HCT116 (cell line): ENCODE measurements at regions not wholly inside any gene's neighbourhood (a gene's known extent, or its start where the extent isn't known, plus 50 kb on each side); places are given as distances from the start of the nearest gene placed in this dataset.
"Not testable (repeated sequence)": the region's sequence is repeated elsewhere in the genome, so short reads cannot be mapped to it uniquely, and the experiment has no call there.

ENCODE experiments used
- ATAC-seq: fragments of 200-7000 bp; cut with Tn5 transposase; 2 replicates; pipeline ENCODE4 v1.9.1; 2020; ENCODE audit warnings: mild to moderate bottlenecking, moderate library complexity
- BruUV-seq: library from RNA; stranded (reverse); fragments of 400-500 nt; replicated peaks from 2 replicates; lab custom pipeline; 2021; lab: Mats Ljungman, UMichigan
- CTCF ChIA-PET: fragments of 300-600 bp; sonication (Branson Sonifier 250); formaldehyde crosslinking; loops from one replicate; lab custom pipeline; 2021; ENCODE audit warnings: antibody characterized with exemption; lab: Charles Lee
- POLR2A ChIA-PET: fragments of 300-600, 350-600 bp; sonication (Branson Sonifier 250); formaldehyde crosslinking; loops from one replicate; lab custom pipeline; 2021; ENCODE audit warnings: antibody characterized with exemption; lab: Charles Lee
- RAD21 ChIA-PET, 2 experiments: fragments of 300-600 bp; sonication (Branson Sonifier 250); formaldehyde crosslinking; loops; one replicate each; lab custom pipeline; 2023; ENCODE audit warnings: low total read pairs in 2 of 2; ENCODE audit not compliant: uncharacterized antibody in 2 of 2, unreplicated experiment in 2 of 2, low non-redundant PET in 1 of 2; lab: Charles Lee
- DNase-seq: peaks from one replicate; pipeline ENCODE4 v3.0.0-alpha.2; 2010; ENCODE audit warnings: low read depth, low spot score
- H2AFZ ChIP-seq: fragments of 200-600 bp; shearing (Covaris generic), sonication (generic); 2 replicates; pipeline ENCODE4 v1.6.1; 2017; ENCODE audit warnings: low read depth, mixed run types, mixed read lengths, antibody characterized with exemption, low read length; ENCODE audit not compliant: poor library complexity, severe bottlenecking
- H3K27ac ChIP-seq: 2 replicates; pipeline ENCODE4 v1.5.1; 2012; ENCODE audit warnings: low read depth, low read length
- H3K27me3 ChIP-seq: fragments of 200-600 bp; sonication (generic); 2 replicates; pipeline ENCODE4 v1.6.1; 2016; ENCODE audit warnings: mixed run types, low read length, mixed read lengths; ENCODE audit not compliant: insufficient read depth
- H3K36me3 ChIP-seq, 2 experiments: fragments of 200-500 bp in 1 of 2; fragments of 200-600 bp in 1 of 2; sonication (Bioruptor generic) in 1 of 2; sonication (generic) in 1 of 2; 2 replicates each; pipeline versions ENCODE4 v1.5.1 to v1.6.1; 2014 to 2016; ENCODE audit warnings: low read length in 2 of 2, inconsistent platforms in 1 of 2, mixed read lengths in 1 of 2, mixed run types in 1 of 2; ENCODE audit not compliant: insufficient read depth in 2 of 2, control insufficient read depth in 1 of 2
- H3K4me1 ChIP-seq, 2 experiments: fragments of 200-600 bp in 1 of 2; sonication (generic) in 1 of 2; 2 replicates each; pipeline versions ENCODE4 v1.5.1 to v1.6.1; 2012 to 2017; ENCODE audit warnings: low read length in 2 of 2, inconsistent platforms in 1 of 2, mild to moderate bottlenecking in 1 of 2, mixed read lengths in 1 of 2, mixed run types in 1 of 2, moderate library complexity in 1 of 2; ENCODE audit not compliant: insufficient read depth in 2 of 2, control insufficient read depth in 1 of 2
- H3K4me2 ChIP-seq: fragments of 200-600 bp; sonication (generic); 2 replicates; pipeline ENCODE4 v1.6.1; 2017; ENCODE audit warnings: mixed run types, low read length, mixed read lengths
- H3K4me3 ChIP-seq, 2 experiments: fragments of 200-600 bp in 1 of 2; sonication (generic) in 1 of 2; replicated peaks in 1 of 2; 2 replicates each; pipeline ENCODE4 v1.5.1; 2011 to 2016; ENCODE audit warnings: low read length in 2 of 2, control low read depth in 1 of 2, low read depth in 1 of 2, mild to moderate bottlenecking in 1 of 2, mixed read lengths in 1 of 2, mixed run types in 1 of 2
- H3K79me2 ChIP-seq: fragments of 200-600 bp; sonication (generic); 2 replicates; pipeline ENCODE4 v1.6.1; 2017; ENCODE audit warnings: mild to moderate bottlenecking, mixed run types, low read length, moderate library complexity, mixed read lengths; ENCODE audit not compliant: insufficient read depth
- H3K9ac ChIP-seq: fragments of 200-600 bp; sonication (generic); 2 replicates; pipeline ENCODE4 v1.6.1; 2016; ENCODE audit warnings: low read length, mixed read lengths
- H3K9me2 ChIP-seq: fragments of 200-600 bp; sonication (generic), shearing (Covaris generic); 2 replicates; pipeline ENCODE4 v1.6.1; 2017; ENCODE audit warnings: mixed run types, mild to moderate bottlenecking, moderate library complexity; ENCODE audit not compliant: insufficient read depth
- H3K9me3 ChIP-seq, 2 experiments: fragments of 200-500 bp in 1 of 2; fragments of 200-600 bp in 1 of 2; sonication (Bioruptor generic) in 1 of 2; sonication (generic) in 1 of 2; 2 replicates each; pipeline ENCODE4 v1.6.1; 2014 to 2017; ENCODE audit warnings: low read length in 2 of 2, mixed read lengths in 2 of 2, inconsistent platforms in 1 of 2, low read depth in 1 of 2, mild to moderate bottlenecking in 1 of 2, mixed run types in 1 of 2, moderate library complexity in 1 of 2; ENCODE audit not compliant: control insufficient read depth in 1 of 2, insufficient read depth in 1 of 2
- H4K20me1 ChIP-seq: fragments of 200-600 bp; sonication (generic), shearing (Covaris generic); 2 replicates; pipeline ENCODE4 v1.6.1; 2017; ENCODE audit warnings: mixed run types, mild to moderate bottlenecking, moderate library complexity; ENCODE audit not compliant: insufficient read depth
- intact Hi-C: fragments of 100-400 bp; cut with micrococcal nuclease; formaldehyde crosslinking; loops from 2 replicates; pipeline ENCODE4 v1.10.0; 2022

GRCh38 chr18:10613226-10613625, 87.4 kb downstream of the NAPG start:
- H3K36me3 ChIP-seq, H3K9ac ChIP-seq, H3K4me1 ChIP-seq, H4K20me1 ChIP-seq, H3K79me2 ChIP-seq, CTCF ChIA-PET, ATAC-seq, H3K9me3 ChIP-seq, H3K4me2 ChIP-seq, POLR2A ChIA-PET, H3K27me3 ChIP-seq, H2AFZ ChIP-seq, DNase-seq, intact Hi-C loops, H3K4me3 ChIP-seq, H3K9me2 ChIP-seq, RAD21 ChIA-PET, BruUV-seq, H3K27ac ChIP-seq: not testable (repeated sequence)

GRCh38 chr18:10616714-10617113, 90.9 kb downstream of the NAPG start:
- H3K36me3 ChIP-seq, intact Hi-C loops, DNase-seq, H3K9me3 ChIP-seq, H3K9me2 ChIP-seq, H3K4me3 ChIP-seq, H3K79me2 ChIP-seq, H4K20me1 ChIP-seq, BruUV-seq, CTCF ChIA-PET, H3K4me1 ChIP-seq, POLR2A ChIA-PET, H3K27ac ChIP-seq, H3K27me3 ChIP-seq, RAD21 ChIA-PET, H2AFZ ChIP-seq, H3K9ac ChIP-seq: not testable (repeated sequence)
- 0 out of 2 replicates have a peak overlapping the region, but pooled peaks have one; percentile 14 for H3K4me2 ChIP-seq
- ATAC-seq: peak; percentile 53; the same call in 1 of the 2 replicates

GRCh38 chr18:10618797-10619196, 93.0 kb downstream of the NAPG start:
- DNase-seq, POLR2A ChIA-PET: not testable (repeated sequence)

GRCh38 chr18:10619280-10619679, 93.5 kb downstream of the NAPG start:
- H3K27ac ChIP-seq, H3K9me3 ChIP-seq, H3K79me2 ChIP-seq, ATAC-seq, H3K9ac ChIP-seq, H4K20me1 ChIP-seq, RAD21 ChIA-PET, H3K9me2 ChIP-seq, H2AFZ ChIP-seq, H3K4me2 ChIP-seq, BruUV-seq, H3K27me3 ChIP-seq, CTCF ChIA-PET, H3K4me3 ChIP-seq, H3K4me1 ChIP-seq, DNase-seq, intact Hi-C loops, H3K36me3 ChIP-seq, POLR2A ChIA-PET: not testable (repeated sequence)

More at GRCh38 chr18:10618797-10619196, 93.0 kb downstream of the NAPG start:
- H3K9me2 ChIP-seq, H3K27me3 ChIP-seq, H3K4me2 ChIP-seq, H3K27ac ChIP-seq, intact Hi-C loops, H3K4me1 ChIP-seq, ATAC-seq, H2AFZ ChIP-seq, H3K9ac ChIP-seq, RAD21 ChIA-PET, H3K36me3 ChIP-seq, H3K9me3 ChIP-seq, CTCF ChIA-PET, H3K4me3 ChIP-seq, H3K79me2 ChIP-seq, BruUV-seq, H4K20me1 ChIP-seq: not testable (repeated sequence)
